CD4-positive, CD25-positive, alpha-beta regulatory T cell (primary cell): ENCODE measurements at regions not wholly inside any gene's neighbourhood (a gene's known extent, or its start where the extent isn't known, plus 50 kb on each side); places are given as distances from the start of the nearest gene placed in this dataset.
"Not testable (repeated sequence)": the region's sequence is repeated elsewhere in the genome, so short reads cannot be mapped to it uniquely, and the experiment has no call there.

Source experiments
- ATAC-seq, 2 donors: fragments of 150-1000 bp; cut with Tn5 transposase; one replicate each; pipeline ENCODE4 v1.10.0; 2021; ENCODE audit warnings: low read depth in 2 of 2, moderate number of reproducible peaks in 2 of 2, moderate library complexity in 1 of 2
- DNase-seq, 3 donors: peaks; one replicate each; pipeline versions ENCODE4 v3.0.0 to v3.0.0-alpha.2; 2012 to 2022; ENCODE audit warnings: mixed read lengths in 1 of 3
- H3K27ac ChIP-seq: one replicate; pipeline ENCODE4 v1.7.0; 2013; ENCODE audit warnings: mild to moderate bottlenecking, low read length; ENCODE audit not compliant: insufficient read depth, poor library complexity, severe bottlenecking
- H3K27me3 ChIP-seq: one replicate; pipeline ENCODE4 v1.7.0; 2013; ENCODE audit warnings: low read length; ENCODE audit not compliant: control insufficient read depth, insufficient read depth
- H3K36me3 ChIP-seq: one replicate; pipeline ENCODE4 v1.7.0; 2013; ENCODE audit warnings: mild to moderate bottlenecking, low read length, moderate library complexity; ENCODE audit not compliant: control insufficient read depth, insufficient read depth
- H3K4me1 ChIP-seq: 2 replicates; pipeline ENCODE4 v1.7.0; 2013; ENCODE audit warnings: mild to moderate bottlenecking, low read length; ENCODE audit not compliant: insufficient read depth, control insufficient read depth, poor library complexity, severe bottlenecking
- H3K4me3 ChIP-seq: one replicate; pipeline ENCODE4 v1.7.0; 2013; ENCODE audit warnings: low read depth, mild to moderate bottlenecking, low read length, moderate library complexity
- H3K9me3 ChIP-seq, 2 experiments: 1 replicate in 1 of 2; 2 replicates in 1 of 2; pipeline ENCODE4 v1.7.0; 2013; ENCODE audit warnings: low read length in 2 of 2, mild to moderate bottlenecking in 1 of 2, moderate library complexity in 1 of 2; ENCODE audit not compliant: control insufficient read depth in 2 of 2
- H3K27ac Mint-ChIP-seq, 3 donors: one replicate each; pipeline ENCODE4 v1.8.0; 2020 to 2022; ENCODE audit warnings: mild to moderate bottlenecking in 3 of 3, mixed read lengths in 3 of 3, moderate library complexity in 2 of 3
- H3K27me3 Mint-ChIP-seq: one replicate; pipeline ENCODE4 v1.8.0; 2022; ENCODE audit warnings: mild to moderate bottlenecking, mixed read lengths
- H3K36me3 Mint-ChIP-seq: one replicate; pipeline ENCODE4 v1.8.0; 2020; ENCODE audit warnings: mixed read lengths
- H3K4me1 Mint-ChIP-seq, 4 donors: one replicate each; pipeline ENCODE4 v1.8.0; 2020 to 2022; ENCODE audit warnings: mixed read lengths in 4 of 4, mild to moderate bottlenecking in 1 of 4
- H3K4me3 Mint-ChIP-seq, 4 donors: one replicate each; pipeline ENCODE4 v1.8.0; 2020 to 2022; ENCODE audit warnings: mild to moderate bottlenecking in 4 of 4, mixed read lengths in 4 of 4, moderate library complexity in 3 of 4
- H3K9me3 Mint-ChIP-seq, 7 donors: one replicate each; pipeline ENCODE4 v1.8.0; 2020 to 2022; ENCODE audit warnings: mixed read lengths in 7 of 7, mild to moderate bottlenecking in 3 of 7, moderate library complexity in 2 of 7

- H3K9me3 Mint-ChIP-seq = peaks cover 2 to 21% (median 14%) of the 10 kb centered on the region in 7 donors
- H3K4me1 ChIP-seq = no peaks in the 10 kb centered on the region
- no peaks in the 10 kb centered on the region for H3K27me3 Mint-ChIP-seq
- no peak overlapping the region for H3K27ac Mint-ChIP-seq
- H3K36me3 ChIP-seq = no peaks in the 10 kb centered on the region
- H3K4me1 Mint-ChIP-seq = no peaks in the 10 kb centered on the region
- no peaks in the 10 kb centered on the region for H3K9me3 ChIP-seq
- H3K27ac ChIP-seq = no peak overlapping the region
- DNase-seq (no peak), ATAC-seq (no peak)
- no peak overlapping the region for H3K4me3 Mint-ChIP-seq
- H3K4me3 ChIP-seq = no peak overlapping the region
- no peaks in the 10 kb centered on the region for H3K27me3 ChIP-seq
- H3K36me3 Mint-ChIP-seq = no peaks in the 10 kb centered on the region
Observed at GRCh38 chr7:10439027-10439426, 534.6 kb upstream of the PHF14 start.

- ATAC-seq = no peak
- Mint-ChIP-seq H3K36me3 (no peaks in the 10 kb centered on the region), H3K4me3 (no peak overlapping the region), H3K27ac (no peak overlapping the region), H3K9me3 (peaks cover 4 to 28% (median 6%) of the 10 kb centered on the region in 7 donors), H3K27me3 (no peaks in the 10 kb centered on the region), H3K4me1 (no peaks in the 10 kb centered on the region)
- DNase-seq = no peak
- H3K4me3 ChIP-seq = no peak overlapping the region
- no peaks in the 10 kb centered on the region for H3K4me1 ChIP-seq
- peaks cover 2 to 4% of the 10 kb centered on the region in 2 experiments for H3K9me3 ChIP-seq
- H3K27me3 ChIP-seq = no peaks in the 10 kb centered on the region
- H3K36me3 ChIP-seq = no peaks in the 10 kb centered on the region
- H3K27ac ChIP-seq = no peak overlapping the region
Observed at GRCh38 chr7:10455936-10456335, 517.7 kb upstream of the PHF14 start.

GRCh38 chr7:10460474-10460873 lies 513.2 kb upstream of the PHF14 start:
- Mint-ChIP-seq H3K27me3 (no peaks in the 10 kb centered on the region), H3K4me3 (no peak overlapping the region), H3K9me3 (peaks cover 0 to 11% (median 3%) of the 10 kb centered on the region in 7 donors), H3K27ac (no peak overlapping the region), H3K36me3 (no peaks in the 10 kb centered on the region), H3K4me1 (no peaks in the 10 kb centered on the region)
- no peak overlapping the region for H3K27ac ChIP-seq
- no peak for ATAC-seq
- H3K27me3 ChIP-seq = no peaks in the 10 kb centered on the region
- H3K9me3 ChIP-seq = peaks cover 0 to 2% of the 10 kb centered on the region in 2 experiments
- H3K36me3 ChIP-seq = no peaks in the 10 kb centered on the region
- H3K4me3 ChIP-seq = no peak overlapping the region
- H3K4me1 ChIP-seq = no peaks in the 10 kb centered on the region
- DNase-seq = no peak

GRCh38 chr7:10463701-10464100 lies 510.0 kb upstream of the PHF14 start:
- Histone ChIP-seq H3K4me1 (no peaks in the 10 kb centered on the region), H3K9me3 (no peaks in the 10 kb centered on the region), H3K4me3 (no peak overlapping the region), H3K36me3 (no peaks in the 10 kb centered on the region), H3K27ac (no peak overlapping the region), H3K27me3 (no peaks in the 10 kb centered on the region)
- peaks cover 0 to 5% (median 2%) of the 10 kb centered on the region in 7 donors for H3K9me3 Mint-ChIP-seq
- H3K36me3 Mint-ChIP-seq = no peaks in the 10 kb centered on the region
- no peaks in the 10 kb centered on the region for H3K4me1 Mint-ChIP-seq
- ATAC-seq (no peak), DNase-seq (no peak)
- no peaks in the 10 kb centered on the region for H3K27me3 Mint-ChIP-seq
- no peak overlapping the region for H3K27ac Mint-ChIP-seq
- H3K4me3 Mint-ChIP-seq = no peak overlapping the region

- not testable (repeated sequence) for H3K4me1 ChIP-seq, H3K36me3 ChIP-seq, H3K9me3 ChIP-seq, H3K36me3 Mint-ChIP-seq, H3K4me3 Mint-ChIP-seq, ATAC-seq, H3K4me3 ChIP-seq, H3K27ac ChIP-seq, H3K9me3 Mint-ChIP-seq, H3K4me1 Mint-ChIP-seq, H3K27ac Mint-ChIP-seq, H3K27me3 ChIP-seq, H3K27me3 Mint-ChIP-seq, DNase-seq
Observed at GRCh38 chr7:10465536-10465935, 508.1 kb upstream of the PHF14 start.

- H3K36me3 Mint-ChIP-seq = no peaks in the 10 kb centered on the region
- H3K4me1 Mint-ChIP-seq = no peaks in the 10 kb centered on the region
- Histone ChIP-seq H3K4me3 (no peak overlapping the region), H3K27me3 (no peaks in the 10 kb centered on the region), H3K9me3 (no peaks in the 10 kb centered on the region), H3K27ac (no peak overlapping the region), H3K4me1 (no peaks in the 10 kb centered on the region), H3K36me3 (no peaks in the 10 kb centered on the region)
- H3K4me3 Mint-ChIP-seq = no peak overlapping the region
- H3K9me3 Mint-ChIP-seq = peaks cover 0 to 3% (median 0%) of the 10 kb centered on the region in 7 donors
- DNase-seq (no peak), ATAC-seq (no peak)
- no peaks in the 10 kb centered on the region for H3K27me3 Mint-ChIP-seq
- H3K27ac Mint-ChIP-seq = no peak overlapping the region
Observed at GRCh38 chr7:10468908-10469307, 504.8 kb upstream of the PHF14 start.

GRCh38 chr7:10469476-10469875 lies 504.2 kb upstream of the PHF14 start:
- Histone ChIP-seq H3K4me3 (no peak overlapping the region), H3K27ac (no peak overlapping the region), H3K27me3 (no peaks in the 10 kb centered on the region), H3K36me3 (no peaks in the 10 kb centered on the region), H3K9me3 (no peaks in the 10 kb centered on the region), H3K4me1 (no peaks in the 10 kb centered on the region)
- H3K9me3 Mint-ChIP-seq = peaks cover 0 to 3% (median 0%) of the 10 kb centered on the region in 7 donors
- no peak overlapping the region for H3K27ac Mint-ChIP-seq
- no peaks in the 10 kb centered on the region for H3K36me3 Mint-ChIP-seq
- no peak overlapping the region for H3K4me3 Mint-ChIP-seq
- DNase-seq = no peak
- ATAC-seq = no peak
- no peaks in the 10 kb centered on the region for H3K4me1 Mint-ChIP-seq
- H3K27me3 Mint-ChIP-seq = no peaks in the 10 kb centered on the region

GRCh38 chr7:10471280-10472058 lies 502.2 kb upstream of the PHF14 start:
- H3K9me3 Mint-ChIP-seq = peaks cover 0 to 3% (median 0%) of the 10 kb centered on the region in 7 donors
- DNase-seq (no peak), ATAC-seq (no peak)
- no peak overlapping the region for H3K27ac Mint-ChIP-seq
- no peak overlapping the region for H3K4me3 ChIP-seq
- H3K36me3 Mint-ChIP-seq = no peaks in the 10 kb centered on the region
- H3K4me3 Mint-ChIP-seq = no peak overlapping the region
- no peaks in the 10 kb centered on the region for H3K4me1 Mint-ChIP-seq
- H3K27me3 Mint-ChIP-seq = no peaks in the 10 kb centered on the region
- H3K9me3 ChIP-seq = no peaks in the 10 kb centered on the region
- no peaks in the 10 kb centered on the region for H3K27me3 ChIP-seq
- H3K27ac ChIP-seq = no peak overlapping the region
- no peaks in the 10 kb centered on the region for H3K4me1 ChIP-seq
- H3K36me3 ChIP-seq = no peaks in the 10 kb centered on the region
